ENCODE measurements at regions not wholly inside any gene's neighbourhood (a gene's known extent, or its start where the extent isn't known, plus 50 kb on each side); places are given as distances from the start of the nearest gene placed in this dataset.
"Not testable (repeated sequence)": the region's sequence is repeated elsewhere in the genome, so short reads cannot be mapped to it uniquely, and the experiment has no call there.

DNA sequence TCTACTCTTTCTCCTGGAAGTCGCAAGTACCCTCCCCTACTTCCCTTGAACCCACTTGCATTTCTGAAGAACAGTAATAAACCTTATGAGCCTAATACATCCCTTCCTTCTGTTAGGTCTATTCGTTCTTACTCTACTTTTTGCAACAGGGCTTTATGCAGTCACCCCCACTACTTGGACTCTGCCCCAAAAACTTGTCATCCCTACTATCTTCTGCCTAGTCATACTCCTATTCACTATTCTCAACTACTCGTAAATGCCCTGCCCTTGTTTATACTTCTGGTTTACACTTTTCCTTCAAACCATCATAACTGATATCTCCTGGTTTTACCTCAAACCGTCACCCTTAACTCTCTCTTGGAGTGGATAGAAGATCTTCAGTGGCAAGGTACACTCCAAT lies 55.2 kb upstream of the SLIT2 start:
- DNase-seq (ENCODE audit: low read depth), result no peak

DNA sequence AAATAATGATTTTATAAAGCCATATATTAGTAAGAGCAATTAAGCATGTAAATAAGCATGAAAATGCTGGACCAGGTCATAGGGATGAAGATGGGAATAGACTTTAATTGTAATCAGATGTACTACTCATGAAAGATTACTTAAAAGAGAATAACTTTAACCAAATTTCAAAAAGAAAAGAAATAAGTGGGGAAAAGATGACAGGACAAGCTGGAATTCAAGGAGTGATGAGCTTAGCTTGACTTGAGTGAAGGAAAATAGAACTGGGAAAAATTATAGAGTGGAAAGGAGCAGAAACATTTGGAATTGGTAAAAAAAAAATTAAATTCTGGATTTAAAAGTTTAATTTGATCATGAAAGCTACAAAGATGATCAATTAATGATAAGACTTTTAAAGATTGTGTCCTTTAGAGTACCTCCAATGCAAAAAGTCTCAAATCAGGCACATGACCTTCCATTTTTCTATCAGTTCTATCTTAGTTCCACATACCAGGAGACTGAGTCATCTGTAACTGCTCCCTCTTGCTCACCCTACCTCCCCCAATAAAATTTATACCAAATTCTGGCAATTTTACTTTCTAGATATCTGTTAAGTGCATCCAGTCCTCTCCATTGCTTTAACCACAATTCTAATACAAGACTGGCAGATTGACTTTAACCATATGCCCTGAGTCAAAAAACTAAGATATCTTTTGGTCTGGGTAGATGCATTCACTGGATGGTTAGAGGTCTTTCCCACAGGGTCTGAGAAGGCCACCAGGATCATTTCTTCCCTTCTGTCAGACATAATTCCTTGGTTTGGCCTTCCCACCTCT lies 56.4 kb upstream of the SLIT2 start:
- no peak for DNase-seq (ENCODE audit: low read depth)

DNA sequence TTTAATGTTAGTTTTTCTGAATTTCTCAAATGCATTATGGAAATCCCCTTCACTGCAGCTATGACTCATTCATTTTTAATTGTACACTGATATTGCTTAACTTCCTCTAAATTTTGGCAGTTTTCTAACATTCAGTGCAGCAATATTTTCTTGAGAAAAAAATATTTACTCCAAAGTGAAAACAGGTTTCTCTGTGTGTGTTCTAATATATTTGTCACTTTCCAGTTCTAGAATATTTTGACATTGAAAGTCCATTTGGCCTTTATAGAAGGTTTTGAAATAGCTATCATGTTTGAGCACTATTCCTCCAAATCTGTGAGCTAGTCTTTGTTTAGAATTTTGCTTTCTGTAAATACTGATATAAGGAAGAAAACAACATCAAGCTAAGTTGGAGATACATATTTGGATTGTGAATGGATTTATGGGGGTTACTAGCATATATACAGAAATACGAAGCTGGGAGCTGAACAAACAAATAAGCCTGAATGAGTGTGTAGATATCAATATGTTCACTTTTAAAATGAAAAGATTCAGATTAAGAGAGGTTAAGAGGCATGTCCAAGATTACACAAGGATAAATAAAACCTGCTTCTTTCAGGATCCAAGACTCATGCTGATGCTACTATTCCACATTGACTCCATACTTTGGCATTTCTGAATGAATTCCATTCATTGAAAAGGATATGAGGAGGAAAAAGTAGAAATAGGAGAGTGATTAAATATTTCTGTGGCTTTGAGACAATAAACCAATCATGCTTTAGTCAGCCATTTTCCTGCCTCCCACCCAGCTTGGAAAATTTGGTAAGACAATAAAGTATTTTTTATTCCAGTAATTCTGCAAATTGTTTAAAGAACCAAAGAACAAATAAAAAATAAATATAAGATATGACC lies 57.3 kb upstream of the SLIT2 start:
- no peak for DNase-seq (ENCODE audit: low read depth)

GRCh38 chr4:20193141-20193936 lies 58.4 kb upstream of the SLIT2 start:
- no peak for DNase-seq (ENCODE audit: low read depth)

- DNase-seq (ENCODE audit: low read depth), result no peak
These were observed 59.0 kb upstream of the SLIT2 start for GRCh38 chr4:20192736-20193135.

GRCh38 chr4:20185103-20185502 lies 66.6 kb upstream of the SLIT2 start:
- no peak for DNase-seq (ENCODE audit: low read depth)

- not testable (repeated sequence) for DNase-seq (ENCODE audit: low read depth)
These were observed 68.6 kb upstream of the SLIT2 start for GRCh38 chr4:20183131-20183530.

DNA sequence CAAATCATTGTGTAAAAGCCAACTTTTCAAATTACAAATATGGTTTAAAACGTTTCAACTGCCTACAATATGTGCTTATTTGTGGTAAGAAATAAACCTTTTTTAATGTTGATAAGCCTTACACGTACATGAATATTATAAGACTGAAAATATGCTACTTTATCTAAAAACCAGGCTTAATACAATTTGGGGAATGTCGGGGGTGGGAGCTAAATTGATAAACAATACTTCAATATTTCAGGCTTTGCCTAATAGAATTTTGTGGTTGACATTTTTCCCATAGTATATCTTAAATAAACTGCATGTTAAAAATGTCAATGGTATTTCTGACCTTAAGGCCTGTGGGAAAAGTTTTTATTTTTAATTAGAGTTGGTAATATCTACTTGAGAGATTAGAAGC lies 69.8 kb upstream of the SLIT2 start:
- DNase-seq (ENCODE audit: low read depth), result no peak

GRCh38 chr4:20180509-20180908 lies 71.2 kb upstream of the SLIT2 start:
- DNase-seq (ENCODE audit: low read depth), result no peak

GRCh38 chr4:20178902-20179576 lies 72.7 kb upstream of the SLIT2 start:
- no peak for DNase-seq (ENCODE audit: low read depth)

GRCh38 chr4:20176881-20177280 lies 74.8 kb upstream of the SLIT2 start:
- DNase-seq (ENCODE audit: low read depth), result no peak

- no peak for DNase-seq (ENCODE audit: low read depth)
These were observed 79.5 kb upstream of the SLIT2 start for GRCh38 chr4:20172070-20172760.

DNA sequence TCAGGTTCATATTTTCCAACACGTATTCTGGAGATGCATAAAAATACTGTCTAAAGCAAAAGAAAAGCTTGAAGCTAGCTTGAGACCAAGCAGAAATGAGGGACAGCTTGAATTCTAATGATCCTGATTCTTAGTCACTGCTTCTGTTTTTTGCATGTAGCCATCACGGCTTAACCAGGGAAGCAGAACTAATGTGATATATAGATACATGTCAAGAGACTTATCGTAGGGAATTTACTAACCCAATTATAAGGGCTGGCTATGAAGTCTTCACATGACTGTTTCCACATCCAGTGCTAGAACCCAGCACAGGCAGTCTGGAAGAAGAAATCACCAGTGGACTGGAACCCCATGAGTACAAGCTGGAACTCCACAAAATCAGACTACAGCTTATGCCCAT lies 85.2 kb upstream of the SLIT2 start:
- DNase-seq (ENCODE audit: low read depth), result no peak

DNA sequence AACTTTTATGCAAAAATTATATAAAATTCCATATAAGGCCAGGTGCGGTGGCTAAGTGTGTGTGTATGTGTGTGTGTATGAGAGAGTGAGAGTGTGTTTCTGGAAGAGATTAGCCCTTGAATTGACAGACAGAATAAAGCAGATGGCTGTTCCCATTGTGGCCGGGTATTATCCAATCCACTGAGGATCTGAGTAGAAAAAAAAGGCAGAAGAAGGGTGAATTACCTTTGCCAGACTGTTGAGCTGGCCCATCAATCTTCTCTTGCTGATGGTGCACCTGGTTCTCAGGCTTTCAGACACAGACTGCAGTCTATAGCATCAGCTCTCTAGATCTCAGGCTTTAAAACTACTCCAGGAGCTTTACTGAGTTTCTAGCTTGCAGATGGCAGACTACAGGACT lies 92.2 kb upstream of the SLIT2 start:
- no peak for DNase-seq (ENCODE audit: low read depth)

DNA sequence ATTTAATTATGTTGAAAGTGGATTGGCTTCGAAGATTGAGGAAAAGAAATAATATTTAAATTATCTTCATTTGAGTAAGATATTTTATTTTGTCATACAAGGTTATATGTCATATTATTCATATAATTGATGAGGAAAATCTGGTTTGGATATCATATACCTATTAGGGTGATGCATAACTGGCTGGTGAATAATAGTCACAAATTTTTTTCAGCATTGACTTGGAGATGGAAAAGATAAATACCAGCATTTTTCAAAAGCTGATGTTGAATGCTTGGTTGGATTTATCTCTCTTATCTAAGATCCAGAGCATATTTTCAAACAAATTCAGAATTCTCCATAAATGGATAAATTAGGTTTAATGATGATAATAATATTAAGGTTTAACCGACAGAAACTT lies 93.5 kb upstream of the SLIT2 start:
- no peak for DNase-seq (ENCODE audit: low read depth)

DNA sequence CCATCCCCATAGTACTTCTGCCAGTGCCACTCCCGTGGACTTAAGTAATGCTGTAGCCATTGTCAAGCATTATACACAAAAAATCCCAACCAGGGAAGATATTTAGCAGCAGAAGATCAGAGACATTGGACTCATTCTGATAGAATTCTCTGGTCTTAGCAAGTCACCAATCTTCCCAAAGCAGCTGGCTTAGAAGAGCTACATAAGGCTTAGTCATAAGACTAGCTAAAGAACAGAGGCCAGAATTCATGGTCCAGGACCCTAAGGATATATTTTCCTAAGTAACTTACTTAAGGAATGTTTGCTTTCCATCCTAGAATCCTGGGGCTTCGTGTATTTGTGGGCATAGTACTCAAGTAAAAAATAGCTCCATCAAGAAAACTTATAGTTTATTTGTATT lies 100.3 kb upstream of the SLIT2 start:
- DNase-seq (ENCODE audit: low read depth), result no peak

GRCh38 chr4:20149143-20149542 lies 102.6 kb upstream of the SLIT2 start:
- DNase-seq (ENCODE audit: low read depth), result not testable (repeated sequence)

DNA sequence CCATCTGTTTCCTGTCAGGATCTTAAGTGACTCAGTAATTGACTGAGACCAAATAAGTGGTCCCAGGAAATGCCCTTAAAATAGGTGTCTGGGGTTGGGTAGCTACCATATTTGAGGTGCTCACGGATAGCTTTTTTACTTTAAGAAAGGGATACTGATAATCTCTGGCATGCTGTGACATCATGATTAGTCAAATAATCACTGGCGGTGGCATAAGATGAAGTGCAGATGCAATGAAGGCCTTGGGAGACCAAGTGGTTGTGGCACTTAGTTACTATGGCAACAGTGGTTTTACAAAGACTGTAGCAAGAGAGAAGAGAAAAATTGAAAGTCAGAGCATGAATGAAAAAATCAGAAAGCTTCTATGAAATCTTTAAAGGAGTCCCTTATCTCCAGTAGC lies 114.5 kb upstream of the SLIT2 start:
- no peak for DNase-seq (ENCODE audit: low read depth)

GRCh38 chr4:20127626-20128025 lies 124.1 kb upstream of the SLIT2 start:
- DNase-seq (ENCODE audit: low read depth), result no peak

DNA sequence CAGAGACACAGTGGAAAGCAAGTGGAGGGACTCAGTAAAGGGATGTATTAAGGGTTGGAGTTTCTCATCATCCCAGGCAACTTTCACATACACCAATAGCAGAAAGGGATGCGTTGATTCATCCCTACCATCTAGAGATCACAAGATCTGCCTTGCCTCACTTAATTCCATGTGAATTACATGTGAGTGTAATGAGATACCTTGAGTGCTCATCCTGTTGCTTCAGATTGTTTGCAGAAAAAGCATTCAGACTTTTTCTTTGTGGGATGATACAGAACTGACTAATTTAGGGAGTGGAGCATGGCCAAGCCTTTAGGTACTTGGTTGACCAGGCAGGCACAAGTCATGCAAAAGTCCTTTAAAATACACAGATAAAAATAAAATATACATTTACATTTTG lies 124.8 kb upstream of the SLIT2 start:
- no peak for DNase-seq (ENCODE audit: low read depth)

GRCh38 chr4:20124317-20125026 lies 127.2 kb upstream of the SLIT2 start:
- no peak for DNase-seq (ENCODE audit: low read depth)

All from stimulated activated CD8-positive, alpha-beta memory T cell treated with anti-CD3 and anti-CD28 coated beads, Interleukin-15, amount 100 ng/mL, for 1 hour (primary cell).